ENCODE measurements at regions not wholly inside any gene's neighbourhood (a gene's known extent, or its start where the extent isn't known, plus 50 kb on each side); places are given as distances from the start of the nearest gene placed in this dataset.

DNA sequence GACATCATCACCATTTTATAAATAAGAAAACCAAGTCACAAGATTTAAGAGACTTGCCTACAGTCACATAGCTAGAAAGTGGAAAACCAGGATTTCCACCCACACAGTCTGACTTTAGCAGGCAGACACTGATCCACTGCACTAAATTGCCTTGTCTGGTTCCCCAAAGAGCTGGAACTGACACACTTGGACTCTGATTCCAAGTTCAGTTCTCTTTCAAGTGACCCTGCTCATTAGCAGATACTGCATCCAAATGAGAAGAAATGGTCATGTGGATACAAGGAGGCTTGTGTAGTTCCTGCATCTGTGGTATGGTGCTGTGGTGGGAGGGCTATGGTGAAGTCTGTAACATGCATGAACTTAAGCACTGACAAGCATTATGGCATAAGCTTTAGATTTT lies 180.1 kb upstream of the MKLN1 start:
- TF ChIP-seq POLR2AphosphoS5 (IDR thresholded peaks at IDR 0.05; ENCODE audit: low read depth, low read length) (no peak), POLR2A (IDR thresholded peaks at IDR 0.05; ENCODE audit: low read depth, low read length) (no peak), TAF1 (IDR thresholded peaks at IDR 0.05; ENCODE audit: borderline replicate concordance, low read depth, low read length) (no peak)

All from GM12892 (cell line).